Caco-2 (cell line): ENCODE measurements at regions not wholly inside any gene's neighbourhood (a gene's known extent, or its start where the extent isn't known, plus 50 kb on each side); places are given as distances from the start of the nearest gene placed in this dataset.
"Not testable (repeated sequence)": the region's sequence is repeated elsewhere in the genome, so short reads cannot be mapped to it uniquely, and the experiment has no call there.

Source experiments
- BruUV-seq: library from RNA; stranded (reverse); fragments of 400-500 nt; replicated peaks from 2 replicates; lab custom pipeline; 2021; lab: Mats Ljungman, UMichigan
- CTCF ChIA-PET: fragments of 300-600 bp; sonication (Branson Sonifier 250); formaldehyde crosslinking; loops from one replicate; lab custom pipeline; 2022; ENCODE audit warnings: antibody characterized with exemption; lab: Charles Lee
- POLR2A ChIA-PET: fragments of 300-600 bp; sonication (Branson Sonifier 250); formaldehyde crosslinking; loops from one replicate; lab custom pipeline; 2022; ENCODE audit warnings: antibody characterized with exemption; lab: Charles Lee
- DNase-seq, 2 experiments: peaks; one replicate each; pipeline versions ENCODE4 v3.0.0 to v3.0.0-alpha.2; 2020 to 2022
- H3K27me3 ChIP-seq: replicated peaks from 2 replicates; pipeline ENCODE4 v1.6.0; 2011; ENCODE audit warnings: low read length; ENCODE audit not compliant: control insufficient read depth, insufficient read depth
- H3K36me3 ChIP-seq: 2 replicates; pipeline ENCODE4 v1.5.1; 2011; ENCODE audit warnings: low read length; ENCODE audit not compliant: control insufficient read depth, insufficient read depth
- H3K4me1 ChIP-seq: fragments of 250-450 bp; sonication (Bioruptor Pico); 2 replicates; pipeline ENCODE4 v1.5.1; 2020; ENCODE audit warnings: mild to moderate bottlenecking
- H3K4me3 ChIP-seq: 2 replicates; pipeline ENCODE4 v1.5.1; 2011; ENCODE audit warnings: low read depth, mild to moderate bottlenecking, control low read depth, low read length
- H3K9me3 ChIP-seq: fragments of 250-450 bp; sonication (Bioruptor Pico); 2 replicates; pipeline ENCODE4 v1.5.1; 2020; ENCODE audit warnings: mild to moderate bottlenecking, moderate library complexity
- H3K27ac Mint-ChIP-seq: one replicate; pipeline ENCODE4 v1.8.0; 2022; ENCODE audit warnings: mixed read lengths; ENCODE audit not compliant: unreplicated experiment
- H3K27me3 Mint-ChIP-seq: one replicate; pipeline ENCODE4 v1.8.0; 2022; ENCODE audit warnings: mixed read lengths; ENCODE audit not compliant: insufficient read depth, unreplicated experiment
- H3K36me3 Mint-ChIP-seq: one replicate; pipeline ENCODE4 v1.8.0; 2022; ENCODE audit warnings: mild to moderate bottlenecking, mixed read lengths; ENCODE audit not compliant: insufficient read depth, unreplicated experiment
- H3K4me1 Mint-ChIP-seq: one replicate; pipeline ENCODE4 v1.8.0; 2022; ENCODE audit warnings: low read depth, mixed read lengths; ENCODE audit not compliant: unreplicated experiment
- H3K4me3 Mint-ChIP-seq: one replicate; pipeline ENCODE4 v1.8.0; 2022; ENCODE audit warnings: mild to moderate bottlenecking, moderate library complexity, mixed read lengths; ENCODE audit not compliant: unreplicated experiment
- H3K9me3 Mint-ChIP-seq: one replicate; pipeline ENCODE4 v1.8.0; 2022; ENCODE audit warnings: mixed read lengths; ENCODE audit not compliant: unreplicated experiment
- CTCF ChIP-seq, 2 experiments: fragments of 200-600 bp in 1 of 2; IDR thresholded peaks; 1 replicate in 1 of 2; 2 replicates in 1 of 2; pipeline versions ENCODE4 v1.5.1 to v1.8.0; 2011 to 2022; ENCODE audit warnings: antibody characterized with exemption in 1 of 2, control low read depth in 1 of 2, inconsistent platforms in 1 of 2, low read depth in 1 of 2, low read length in 1 of 2, mild to moderate bottlenecking in 1 of 2, moderate library complexity in 1 of 2; ENCODE audit not compliant: insufficient read depth in 1 of 2, severe bottlenecking in 1 of 2, unreplicated experiment in 1 of 2
- intact Hi-C: fragments of 100-400 bp; cut with micrococcal nuclease; formaldehyde crosslinking; loops from one replicate; pipeline ENCODE4 v1.10.0; 2022; ENCODE audit not compliant: unreplicated experiment

GRCh38 chr7:32803406-32804141, 88.0 kb downstream of the KBTBD2 start:
- Histone ChIP-seq H3K27me3 (no peaks in the 10 kb centered on the region), H3K4me1 (no peaks in the 10 kb centered on the region), H3K4me3 (no peak overlapping the region), H3K36me3 (no peaks in the 10 kb centered on the region), H3K9me3 (peaks cover 10% of the 10 kb centered on the region)
- intact Hi-C loops, result loop anchor here (10.0 kb wide), 1 partner anchor 301 kb away; the partner anchor contains the start of gene RP9
- H3K36me3 Mint-ChIP-seq, result peaks cover 4% of the 10 kb centered on the region
- no peak overlapping the region for H3K4me3 Mint-ChIP-seq
- ChIA-PET POLR2A (no interaction called here), CTCF (no interaction called here)
- H3K27me3 Mint-ChIP-seq, result no peaks in the 10 kb centered on the region
- peaks cover 28% of the 10 kb centered on the region for H3K9me3 Mint-ChIP-seq
- BruUV-seq, result no TSS peak
- no peak for DNase-seq
- no peaks in the 10 kb centered on the region for H3K4me1 Mint-ChIP-seq
- TF ChIP-seq CTCF (IDR thresholded peaks at IDR 0.05; ENCODE audit: insufficient read depth in 1 of 2, low read depth in 1 of 2, low read length in 1 of 2, severe bottlenecking in 1 of 2, unreplicated experiment in 1 of 2), result no peak
- H3K27ac Mint-ChIP-seq, result no peak overlapping the region

- no peak overlapping the region for H3K27ac Mint-ChIP-seq
- H3K36me3 ChIP-seq, result no peaks in the 10 kb centered on the region
- H3K36me3 Mint-ChIP-seq, result peaks cover 4% of the 10 kb centered on the region
- no peak overlapping the region for H3K4me3 Mint-ChIP-seq
- intact Hi-C loops, result loop anchor here (10.0 kb wide), 1 partner anchor 302 kb away; the partner anchor contains the start of gene RP9
- H3K4me3 ChIP-seq, result no peak overlapping the region
- peaks cover 10% of the 10 kb centered on the region for H3K9me3 ChIP-seq
- BruUV-seq, result no TSS peak
- no peaks in the 10 kb centered on the region for H3K27me3 ChIP-seq
- no peaks in the 10 kb centered on the region for H3K4me1 ChIP-seq
- no peaks in the 10 kb centered on the region for H3K4me1 Mint-ChIP-seq
- H3K9me3 Mint-ChIP-seq, result peaks cover 28% of the 10 kb centered on the region
- ChIA-PET POLR2A (no interaction called here), CTCF (no interaction called here)
- H3K27me3 Mint-ChIP-seq, result no peaks in the 10 kb centered on the region
- no peak for TF ChIP-seq CTCF (IDR thresholded peaks at IDR 0.05; ENCODE audit: insufficient read depth in 1 of 2, low read depth in 1 of 2, low read length in 1 of 2, severe bottlenecking in 1 of 2, unreplicated experiment in 1 of 2)
- DNase-seq, result no peak
Observed at GRCh38 chr7:32802305-32802910, 89.2 kb downstream of the KBTBD2 start.

- H3K36me3 ChIP-seq, H3K4me1 ChIP-seq, CTCF ChIA-PET, BruUV-seq, H3K4me1 Mint-ChIP-seq, DNase-seq, H3K27me3 ChIP-seq, H3K9me3 ChIP-seq, H3K36me3 Mint-ChIP-seq, H3K4me3 Mint-ChIP-seq, H3K4me3 ChIP-seq, H3K9me3 Mint-ChIP-seq, intact Hi-C loops, H3K27me3 Mint-ChIP-seq, H3K27ac Mint-ChIP-seq, POLR2A ChIA-PET: not testable (repeated sequence)
Observed at GRCh38 chr7:32793053-32793452, 98.5 kb downstream of the KBTBD2 start.

GRCh38 chr7:32790766-32791430, 100.7 kb downstream of the KBTBD2 start:
- intact Hi-C loops, BruUV-seq, H3K27ac Mint-ChIP-seq: not testable (repeated sequence)

GRCh38 chr7:32789266-32789665, 102.3 kb downstream of the KBTBD2 start:
- H3K27me3 ChIP-seq, H3K4me3 ChIP-seq, H3K9me3 Mint-ChIP-seq, CTCF ChIA-PET, intact Hi-C loops, H3K4me1 ChIP-seq, H3K9me3 ChIP-seq, H3K27me3 Mint-ChIP-seq, POLR2A ChIA-PET, BruUV-seq, H3K27ac Mint-ChIP-seq, H3K36me3 Mint-ChIP-seq, DNase-seq, H3K4me3 Mint-ChIP-seq, H3K36me3 ChIP-seq, H3K4me1 Mint-ChIP-seq: not testable (repeated sequence)

More at GRCh38 chr7:32790766-32791430, 100.7 kb downstream of the KBTBD2 start:
- H3K36me3 ChIP-seq, DNase-seq, H3K9me3 Mint-ChIP-seq, H3K27me3 ChIP-seq, H3K4me3 Mint-ChIP-seq, H3K4me1 Mint-ChIP-seq, POLR2A ChIA-PET, H3K36me3 Mint-ChIP-seq, H3K4me1 ChIP-seq, H3K9me3 ChIP-seq, H3K27me3 Mint-ChIP-seq, H3K4me3 ChIP-seq, CTCF ChIA-PET: not testable (repeated sequence)
